ENCODE measurements at regions not wholly inside any gene's neighbourhood (a gene's known extent, or its start where the extent isn't known, plus 50 kb on each side); places are given as distances from the start of the nearest gene placed in this dataset.

- TF ChIP-seq CTBP2 (IDR thresholded peaks at IDR 0.05; ENCODE audit: borderline replicate concordance, insufficient read depth, insufficient read length, low read length), result no peak
- no peak for TF ChIP-seq SP1 (IDR thresholded peaks at IDR 0.05; ENCODE audit: low read depth, low read length)
- no peak for TF ChIP-seq POLR2A (IDR thresholded peaks at IDR 0.05; ENCODE audit: control extremely low read depth in 1 of 2, low read depth in 2 of 2, low read length in 2 of 2)
- no peak for TF ChIP-seq NRF1 (IDR thresholded peaks at IDR 0.05; ENCODE audit: low read depth, low read length)
- TF ChIP-seq HDAC6 (IDR thresholded peaks at IDR 0.05; ENCODE audit: low read depth, low read length), result no peak
Measured at GRCh38 chr14:38972511-38972910, 130.5 kb downstream of the SEC23A start (continued).

Measured in H1 (cell line).